LNCaP clone FGC (cell line): ENCODE measurements at regions not wholly inside any gene's neighbourhood (a gene's known extent, or its start where the extent isn't known, plus 50 kb on each side); places are given as distances from the start of the nearest gene placed in this dataset.
"Not testable (repeated sequence)": the region's sequence is repeated elsewhere in the genome, so short reads cannot be mapped to it uniquely, and the experiment has no call there.

Experiments used
- DNase-seq: peaks from one replicate; pipeline ENCODE4 v3.0.0-alpha.2; 2011; ENCODE audit warnings: low read depth
- H3K4me3 ChIP-seq: 2 replicates; pipeline ENCODE4 v1.5.1; 2011; ENCODE audit warnings: mild to moderate bottlenecking, low read depth, low read length, control low read depth
- TF ChIP-seq, protein P1 (sequence below): IDR thresholded peaks from 2 replicates; pipeline ENCODE4 v1.5.1; 2012; ENCODE audit warnings: mild to moderate bottlenecking; ENCODE audit not compliant: control insufficient read depth, insufficient read depth; ENCODE audit errors: extremely low read depth

DNA sequence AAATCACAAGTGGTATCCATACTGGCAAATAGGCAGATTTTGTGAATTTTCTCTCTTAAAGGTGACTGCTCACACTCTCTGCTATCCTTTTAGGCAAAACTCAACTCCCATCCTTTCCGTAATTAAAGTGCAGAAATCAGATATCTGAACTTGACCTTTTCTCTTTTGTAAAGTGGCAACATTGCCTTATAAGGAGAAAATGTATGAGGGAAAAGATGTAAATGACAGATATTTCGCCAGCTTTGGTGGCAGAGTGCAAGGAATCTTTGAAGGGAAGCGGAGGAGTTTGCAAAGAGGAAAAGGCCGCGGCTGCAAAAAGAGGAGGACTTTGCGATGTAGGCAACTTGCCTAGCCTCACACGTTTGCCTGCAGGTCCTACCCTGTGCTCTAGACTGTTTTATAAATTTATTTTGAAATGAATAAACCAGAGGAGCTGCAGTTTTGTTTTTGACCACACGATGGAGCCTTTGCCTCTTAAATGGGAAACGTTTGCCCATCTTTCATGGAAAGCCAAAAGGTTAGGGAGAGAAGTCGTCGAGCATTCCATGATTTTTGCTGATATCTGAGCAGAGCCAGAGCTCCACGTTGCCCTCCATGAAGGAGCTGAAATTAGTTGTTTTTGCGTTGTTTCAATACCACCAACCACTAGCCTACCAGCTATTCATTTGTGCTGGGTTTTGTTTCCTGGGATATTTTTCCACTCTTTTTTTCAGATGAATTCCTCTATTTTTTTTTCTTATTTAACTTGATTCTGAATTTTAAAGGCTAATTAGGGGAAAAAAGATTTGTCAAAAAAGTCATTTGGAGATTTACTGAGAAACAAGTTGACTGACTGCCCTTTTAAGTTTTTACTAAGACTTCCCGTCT is 242.3 kb downstream of the LMX1A start:
- DNase-seq, result peak; percentile 26
- TF ChIP-seq, protein P1, sequence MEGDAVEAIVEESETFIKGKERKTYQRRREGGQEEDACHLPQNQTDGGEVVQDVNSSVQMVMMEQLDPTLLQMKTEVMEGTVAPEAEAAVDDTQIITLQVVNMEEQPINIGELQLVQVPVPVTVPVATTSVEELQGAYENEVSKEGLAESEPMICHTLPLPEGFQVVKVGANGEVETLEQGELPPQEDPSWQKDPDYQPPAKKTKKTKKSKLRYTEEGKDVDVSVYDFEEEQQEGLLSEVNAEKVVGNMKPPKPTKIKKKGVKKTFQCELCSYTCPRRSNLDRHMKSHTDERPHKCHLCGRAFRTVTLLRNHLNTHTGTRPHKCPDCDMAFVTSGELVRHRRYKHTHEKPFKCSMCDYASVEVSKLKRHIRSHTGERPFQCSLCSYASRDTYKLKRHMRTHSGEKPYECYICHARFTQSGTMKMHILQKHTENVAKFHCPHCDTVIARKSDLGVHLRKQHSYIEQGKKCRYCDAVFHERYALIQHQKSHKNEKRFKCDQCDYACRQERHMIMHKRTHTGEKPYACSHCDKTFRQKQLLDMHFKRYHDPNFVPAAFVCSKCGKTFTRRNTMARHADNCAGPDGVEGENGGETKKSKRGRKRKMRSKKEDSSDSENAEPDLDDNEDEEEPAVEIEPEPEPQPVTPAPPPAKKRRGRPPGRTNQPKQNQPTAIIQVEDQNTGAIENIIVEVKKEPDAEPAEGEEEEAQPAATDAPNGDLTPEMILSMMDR, result peak; percentile 77
- no peak overlapping the region for H3K4me3 ChIP-seq

DNA sequence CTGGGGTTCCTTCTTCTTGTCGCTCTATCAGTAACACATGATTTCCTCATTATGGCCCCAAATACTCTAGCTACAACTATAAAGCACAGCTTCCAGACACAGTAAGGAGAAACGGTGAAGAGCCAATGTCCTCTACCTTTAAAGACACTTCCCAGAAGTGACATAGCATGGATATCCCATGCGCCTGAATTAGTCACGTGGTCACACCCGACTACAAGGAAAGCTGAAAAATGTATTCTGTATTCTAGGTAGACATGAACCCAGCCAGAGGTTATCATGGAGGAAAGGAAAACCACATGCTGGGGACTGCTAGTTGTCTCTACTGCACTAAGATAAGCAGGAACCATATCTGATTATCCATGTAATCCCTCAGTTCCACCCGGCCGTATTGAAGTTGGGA is 244.3 kb downstream of the LMX1A start:
- TF ChIP-seq, protein P1, result no peak
- DNase-seq, result no peak
- no peak overlapping the region for H3K4me3 ChIP-seq

DNA sequence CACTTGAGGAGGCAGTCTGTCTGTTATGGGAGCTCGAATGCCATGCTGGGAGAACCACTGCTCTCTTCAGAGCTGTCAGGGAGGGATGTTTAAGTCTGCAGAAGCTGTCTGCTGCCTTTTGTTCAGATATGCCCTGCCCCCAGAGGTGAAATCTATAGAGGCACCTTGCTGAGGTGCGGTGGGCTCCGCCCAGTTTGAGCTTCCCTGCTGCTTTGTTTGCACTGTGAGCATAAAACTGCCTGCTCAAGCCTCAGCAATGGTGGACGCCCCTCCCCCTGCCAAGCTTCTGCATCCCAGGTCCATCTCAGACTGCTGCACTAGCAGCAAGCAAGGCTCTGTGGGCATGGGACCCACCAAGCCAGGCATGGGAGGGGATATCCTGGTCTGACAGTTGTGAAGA is 247.5 kb downstream of the LMX1A start:
- H3K4me3 ChIP-seq, result no peak overlapping the region
- TF ChIP-seq, protein P1, result no peak
- DNase-seq, result no peak

DNA sequence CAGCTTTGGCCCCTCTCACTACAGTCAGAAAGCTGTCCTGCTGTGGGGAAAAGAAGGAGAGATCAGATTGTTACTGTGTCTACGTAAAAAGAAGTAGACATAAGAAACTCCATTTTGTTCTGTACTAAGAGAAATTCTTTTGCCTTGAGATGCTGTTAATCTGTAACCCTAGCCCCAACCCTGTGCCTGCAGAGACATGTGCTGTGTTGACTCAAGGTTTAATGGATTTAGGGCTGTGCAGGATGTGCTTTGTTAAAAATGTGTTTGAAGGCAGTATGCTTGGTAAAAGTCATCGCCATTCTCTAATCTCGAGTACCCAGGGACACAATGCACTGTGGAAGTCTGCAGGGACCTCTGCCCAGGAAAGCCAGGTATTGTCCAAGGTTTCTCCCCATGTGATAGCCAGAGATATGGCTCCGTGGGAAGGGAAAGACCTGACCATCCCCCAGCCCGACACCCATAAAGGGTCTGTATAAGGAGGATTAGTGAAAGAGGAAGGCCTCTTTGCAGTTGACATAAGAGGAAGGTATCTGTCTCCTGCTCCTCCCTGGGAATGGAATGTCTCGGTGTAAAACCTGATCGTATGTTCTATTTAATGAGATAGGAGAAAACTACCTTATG is 263.9 kb downstream of the LMX1A start:
- not testable (repeated sequence) for H3K4me3 ChIP-seq, DNase-seq

DNA sequence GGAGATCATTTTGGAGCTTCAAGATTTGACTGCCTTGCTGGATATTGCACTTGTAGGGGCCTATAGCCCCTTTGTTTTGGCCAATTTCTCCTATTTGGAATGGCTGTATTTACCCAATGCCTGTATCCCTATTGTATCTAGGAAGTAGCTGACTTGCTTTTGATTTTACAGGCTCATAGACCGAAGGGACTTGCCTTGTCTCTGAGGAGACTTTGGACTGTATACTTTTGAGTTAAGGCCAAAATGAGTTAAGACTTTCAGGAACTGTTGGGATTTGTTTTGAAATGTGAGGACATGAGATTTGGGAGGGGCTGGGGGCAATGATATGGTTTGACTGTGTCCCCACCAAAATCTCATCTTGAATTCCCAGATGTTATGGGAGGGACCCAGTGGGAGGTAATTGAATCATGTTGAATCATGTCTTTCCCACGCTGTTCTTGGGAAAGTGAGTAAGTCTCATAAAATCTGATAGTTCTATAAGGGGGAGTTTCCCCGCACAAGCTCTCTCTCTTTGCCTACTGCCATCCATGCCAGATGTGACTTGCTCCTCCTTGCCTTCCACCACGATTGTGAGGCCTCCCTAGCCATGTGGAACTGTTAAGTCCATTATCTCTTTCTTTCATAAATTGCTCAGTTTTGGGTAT is 276.1 kb downstream of the LMX1A start:
- no peak overlapping the region for H3K4me3 ChIP-seq
- DNase-seq, result no peak
- TF ChIP-seq, protein P1, result no peak

DNA sequence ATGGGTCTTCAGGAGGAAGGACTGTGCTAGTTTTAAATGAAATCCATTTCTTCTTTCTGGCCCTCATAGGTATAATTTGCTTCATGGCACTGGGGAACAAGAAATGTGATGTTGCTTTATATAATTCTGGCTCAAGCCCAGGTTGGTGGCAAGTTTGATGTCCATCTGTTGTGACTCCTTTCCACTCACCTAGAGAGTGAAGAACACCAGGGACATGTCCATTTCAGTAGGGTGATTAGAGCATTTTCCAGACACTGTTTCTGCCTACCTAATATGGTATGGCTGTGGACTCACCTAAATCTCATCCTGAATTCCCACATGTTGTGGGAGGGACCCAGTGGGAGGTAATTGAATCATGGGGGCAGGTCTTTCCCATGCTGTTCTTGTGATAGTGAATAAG is 278.1 kb downstream of the LMX1A start:
- no peak for DNase-seq
- no peak overlapping the region for H3K4me3 ChIP-seq
- TF ChIP-seq, protein P1, result no peak

DNA sequence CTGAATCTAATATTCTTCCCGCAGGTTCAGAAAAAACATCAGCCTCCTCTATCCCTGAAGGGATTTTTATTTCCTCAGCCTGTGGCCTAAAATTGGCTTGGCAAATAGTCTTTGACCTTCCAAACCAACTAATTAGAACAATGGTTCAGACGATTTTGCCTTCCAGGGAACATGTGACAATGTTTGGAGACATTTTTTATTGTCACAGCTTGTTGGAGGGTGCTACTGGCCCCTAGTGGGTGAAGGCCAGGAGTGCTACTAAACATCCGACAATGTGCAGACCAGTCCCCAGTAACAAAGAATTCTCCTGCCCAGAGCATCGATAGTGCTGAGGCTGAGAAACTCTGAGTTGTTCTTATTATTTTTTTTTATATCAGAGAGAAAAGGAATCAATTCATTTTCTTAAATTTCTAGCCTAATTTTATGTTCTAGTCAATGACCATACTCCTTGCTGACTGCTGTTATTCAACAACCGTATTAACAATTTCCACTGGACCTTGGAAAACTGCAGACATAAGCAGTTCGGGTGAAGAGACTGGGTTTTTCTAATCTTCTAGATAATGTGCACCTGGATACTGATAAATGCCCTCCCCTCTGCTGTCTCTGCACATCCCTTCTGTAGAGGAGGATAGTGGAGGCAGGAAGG is 280.7 kb downstream of the LMX1A start:
- TF ChIP-seq, protein P1, result peak; percentile 82
- H3K4me3 ChIP-seq, result no peak overlapping the region
- peak; percentile 21 for DNase-seq
